ENCODE measurements at regions not wholly inside any gene's neighbourhood (a gene's known extent, or its start where the extent isn't known, plus 50 kb on each side); places are given as distances from the start of the nearest gene placed in this dataset.
"Not testable (repeated sequence)": the region's sequence is repeated elsewhere in the genome, so short reads cannot be mapped to it uniquely, and the experiment has no call there.

DNA sequence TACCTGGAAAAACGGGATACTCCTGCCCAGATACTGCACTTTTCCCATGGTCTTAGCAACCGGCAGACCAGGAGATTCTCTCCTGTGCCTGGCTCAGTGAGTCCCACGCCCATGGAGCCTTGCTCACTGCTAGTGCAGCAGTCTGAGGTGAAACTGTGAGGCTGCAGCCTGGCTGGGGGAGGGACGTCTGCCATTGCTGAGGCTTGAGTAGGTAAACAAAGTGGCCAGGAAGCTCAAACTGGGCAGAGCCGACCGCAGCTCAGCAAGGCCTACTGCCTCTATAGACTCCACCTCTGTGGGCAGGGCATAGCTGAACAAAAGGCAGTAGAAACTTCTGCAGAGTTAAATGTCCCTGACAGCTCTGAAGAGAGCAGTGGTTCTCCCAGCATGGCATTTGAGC, 69.9 kb upstream of the XAGE2 start:
- not testable (repeated sequence) for TF ChIP-seq CTCF (conservative IDR thresholded peaks at IDR 0.05); ZFX (IDR thresholded peaks at IDR 0.05)
